ENCODE measurements at regions not wholly inside any gene's neighbourhood (a gene's known extent, or its start where the extent isn't known, plus 50 kb on each side); places are given as distances from the start of the nearest gene placed in this dataset.

DNA sequence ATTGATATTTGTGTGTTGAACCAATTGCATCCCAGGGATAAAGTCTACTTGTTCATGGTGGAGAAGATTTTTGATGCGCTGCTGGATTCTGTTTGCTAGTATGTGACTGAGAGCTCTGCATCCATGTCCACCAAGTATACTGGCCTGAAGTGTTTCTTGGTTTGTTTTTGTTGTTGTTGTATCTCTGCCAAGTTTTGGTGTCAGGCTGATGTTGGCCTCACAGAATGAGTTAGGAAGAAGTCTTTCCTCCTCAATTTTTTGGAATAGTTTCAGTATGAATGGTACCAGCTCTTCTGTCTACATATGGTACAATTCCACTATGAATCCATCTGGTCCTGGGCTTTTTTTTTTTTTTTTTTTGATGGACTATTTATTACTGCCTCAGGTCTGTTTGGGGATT, 50.9 kb upstream of the OSTN start:
- no peak overlapping the region for H3K4me3 ChIP-seq
- Mint-ChIP-seq H3K27ac (no peak overlapping the region), H3K4me3 (no peak overlapping the region), H3K27me3 (ENCODE audit: insufficient read depth, low read depth) (no peaks in the 10 kb centered on the region), H3K9me3 (peaks cover under 1% of the 10 kb centered on the region), H3K36me3 (no peaks in the 10 kb centered on the region), H3K4me1 (peaks cover 2% of the 10 kb centered on the region)
- no peaks in the 10 kb centered on the region for H3K27me3 ChIP-seq
- H2AFZ ChIP-seq (replicated peaks): no peak overlapping the region
- H3K9me3 ChIP-seq (ENCODE audit: low read depth): no peaks in the 10 kb centered on the region
- no peaks in the 10 kb centered on the region for H3K36me3 ChIP-seq
- TF ChIP-seq, protein P1, sequence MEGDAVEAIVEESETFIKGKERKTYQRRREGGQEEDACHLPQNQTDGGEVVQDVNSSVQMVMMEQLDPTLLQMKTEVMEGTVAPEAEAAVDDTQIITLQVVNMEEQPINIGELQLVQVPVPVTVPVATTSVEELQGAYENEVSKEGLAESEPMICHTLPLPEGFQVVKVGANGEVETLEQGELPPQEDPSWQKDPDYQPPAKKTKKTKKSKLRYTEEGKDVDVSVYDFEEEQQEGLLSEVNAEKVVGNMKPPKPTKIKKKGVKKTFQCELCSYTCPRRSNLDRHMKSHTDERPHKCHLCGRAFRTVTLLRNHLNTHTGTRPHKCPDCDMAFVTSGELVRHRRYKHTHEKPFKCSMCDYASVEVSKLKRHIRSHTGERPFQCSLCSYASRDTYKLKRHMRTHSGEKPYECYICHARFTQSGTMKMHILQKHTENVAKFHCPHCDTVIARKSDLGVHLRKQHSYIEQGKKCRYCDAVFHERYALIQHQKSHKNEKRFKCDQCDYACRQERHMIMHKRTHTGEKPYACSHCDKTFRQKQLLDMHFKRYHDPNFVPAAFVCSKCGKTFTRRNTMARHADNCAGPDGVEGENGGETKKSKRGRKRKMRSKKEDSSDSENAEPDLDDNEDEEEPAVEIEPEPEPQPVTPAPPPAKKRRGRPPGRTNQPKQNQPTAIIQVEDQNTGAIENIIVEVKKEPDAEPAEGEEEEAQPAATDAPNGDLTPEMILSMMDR (IDR thresholded peaks at IDR 0.05): no peak
- no peak overlapping the region for H3K4me2 ChIP-seq
- no peaks in the 10 kb centered on the region for H4K20me1 ChIP-seq (ENCODE audit: low read depth)
- H3K79me2 ChIP-seq (ENCODE audit: low read depth): no peaks in the 10 kb centered on the region
- no peak for DNase-seq (ENCODE audit: low spot score)
- H3K27ac ChIP-seq: no peak overlapping the region
- H3K4me1 ChIP-seq: peaks cover 7% of the 10 kb centered on the region
- H3K9ac ChIP-seq: no peak overlapping the region
- no peaks in the 10 kb centered on the region for H3F3A ChIP-seq (ENCODE audit: low read depth)

DNA sequence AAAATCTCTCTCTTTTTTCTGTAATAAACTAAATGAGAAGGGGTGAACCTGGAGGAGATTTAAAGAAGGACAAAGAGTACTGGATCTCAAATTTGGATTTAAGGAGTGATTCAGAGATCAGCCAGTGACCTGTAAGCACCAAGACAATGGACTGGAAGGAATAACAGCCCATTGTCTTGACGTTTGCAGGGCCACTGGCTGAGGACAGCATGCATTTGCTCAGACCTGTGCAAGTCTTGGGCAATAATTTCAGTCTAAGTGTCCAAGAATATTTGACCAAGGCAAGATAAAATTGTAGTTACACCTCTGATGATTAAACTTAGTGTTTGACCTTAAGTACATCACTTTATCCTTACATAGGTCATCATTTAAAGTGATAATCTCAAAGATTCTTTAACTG, 55.8 kb upstream of the OSTN start:
- Histone ChIP-seq H3K9me3 (ENCODE audit: low read depth) (no peaks in the 10 kb centered on the region), H3K79me2 (ENCODE audit: low read depth) (no peaks in the 10 kb centered on the region), H3K4me2 (peak overlapping the region; percentile 5), H4K20me1 (ENCODE audit: low read depth) (no peaks in the 10 kb centered on the region), H3K4me1 (peaks cover 12% of the 10 kb centered on the region), H3K9ac (no peak overlapping the region), H2AFZ (replicated peaks) (no peak overlapping the region), H3K36me3 (no peaks in the 10 kb centered on the region), H3K27me3 (no peaks in the 10 kb centered on the region), H3K4me3 (no peak overlapping the region), H3K27ac (no peak overlapping the region), H3F3A (ENCODE audit: low read depth) (no peaks in the 10 kb centered on the region)
- peak; percentile 59 for DNase-seq (ENCODE audit: low spot score)
- Mint-ChIP-seq H3K9me3 (no peaks in the 10 kb centered on the region), H3K27ac (no peak overlapping the region), H3K36me3 (no peaks in the 10 kb centered on the region), H3K4me3 (no peak overlapping the region), H3K4me1 (peaks cover 3% of the 10 kb centered on the region), H3K27me3 (ENCODE audit: insufficient read depth, low read depth) (no peaks in the 10 kb centered on the region)
- TF ChIP-seq, protein P1 (IDR thresholded peaks at IDR 0.05): no peak
- TF ChIP-seq EZH2phosphoT487 (IDR thresholded peaks at IDR 0.05) (no peak), EZH2 (IDR thresholded peaks at IDR 0.05) (no peak)

DNA sequence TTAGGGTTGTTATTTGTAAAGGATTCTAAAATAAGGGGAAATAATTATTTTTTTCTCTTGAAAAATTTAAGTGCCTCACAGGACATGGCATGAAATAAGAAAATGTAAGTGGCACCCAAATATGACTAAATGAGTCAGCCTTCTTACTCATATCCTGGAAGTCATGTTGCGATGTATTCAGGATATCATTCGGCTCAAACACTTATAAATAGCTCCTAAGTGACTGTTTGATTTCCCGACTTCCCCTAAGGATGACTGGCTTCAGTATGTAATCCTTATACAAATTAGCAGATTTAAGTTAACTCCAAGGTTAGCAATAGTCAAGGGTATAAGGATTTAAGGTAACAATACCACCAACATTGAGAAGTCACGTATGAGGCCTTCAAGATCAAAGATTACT, 57.3 kb upstream of the OSTN start:
- no peak for TF ChIP-seq EZH2 (IDR thresholded peaks at IDR 0.05)
- TF ChIP-seq EZH2phosphoT487 (IDR thresholded peaks at IDR 0.05): no peak
- Histone ChIP-seq H3K4me3 (no peak overlapping the region), H3K9me3 (ENCODE audit: low read depth) (no peaks in the 10 kb centered on the region), H3K27me3 (no peaks in the 10 kb centered on the region), H3K79me2 (ENCODE audit: low read depth) (no peaks in the 10 kb centered on the region), H4K20me1 (ENCODE audit: low read depth) (no peaks in the 10 kb centered on the region), H3F3A (ENCODE audit: low read depth) (no peaks in the 10 kb centered on the region), H3K9ac (no peak overlapping the region), H3K4me2 (no peak overlapping the region), H2AFZ (replicated peaks) (no peak overlapping the region), H3K4me1 (peaks cover 12% of the 10 kb centered on the region), H3K27ac (no peak overlapping the region), H3K36me3 (no peaks in the 10 kb centered on the region)
- Mint-ChIP-seq H3K36me3 (no peaks in the 10 kb centered on the region), H3K27me3 (ENCODE audit: insufficient read depth, low read depth) (no peaks in the 10 kb centered on the region), H3K9me3 (no peaks in the 10 kb centered on the region), H3K4me1 (peaks cover 3% of the 10 kb centered on the region), H3K27ac (no peak overlapping the region), H3K4me3 (no peak overlapping the region)
- DNase-seq (ENCODE audit: low spot score): no peak

DNA sequence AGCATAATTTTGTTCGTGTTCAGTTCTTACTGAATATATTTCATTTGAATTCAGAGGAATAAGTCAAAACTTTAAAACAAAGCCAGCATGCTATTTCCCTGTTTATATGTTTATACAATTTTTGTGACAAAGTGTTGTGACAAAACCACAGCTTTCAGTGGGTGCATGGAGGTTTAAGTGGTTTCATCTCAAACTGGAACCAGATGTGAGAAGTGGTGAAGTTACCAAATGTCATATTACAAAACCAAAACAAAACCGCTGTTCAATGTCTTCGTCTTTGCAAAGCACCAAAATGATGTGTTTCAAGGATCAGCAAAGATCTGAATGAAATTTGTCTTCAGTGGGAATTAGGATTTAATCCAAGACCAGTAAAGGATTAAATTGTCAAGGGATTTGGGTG, 59.3 kb upstream of the OSTN start:
- H3K27me3 ChIP-seq: no peaks in the 10 kb centered on the region
- Mint-ChIP-seq H3K4me3 (no peak overlapping the region), H3K36me3 (no peaks in the 10 kb centered on the region)

More for the DNA sequence above, 59.3 kb upstream of the OSTN start:
- Mint-ChIP-seq H3K27me3 (ENCODE audit: insufficient read depth, low read depth) (peaks cover 5% of the 10 kb centered on the region), H3K27ac (no peak overlapping the region), H3K4me1 (peaks cover 3% of the 10 kb centered on the region), H3K9me3 (peaks cover 7% of the 10 kb centered on the region)
- Histone ChIP-seq H3F3A (ENCODE audit: low read depth) (no peaks in the 10 kb centered on the region), H3K9me3 (ENCODE audit: low read depth) (no peaks in the 10 kb centered on the region), H3K4me3 (no peak overlapping the region), H3K79me2 (ENCODE audit: low read depth) (no peaks in the 10 kb centered on the region), H3K9ac (no peak overlapping the region), H2AFZ (replicated peaks) (no peak overlapping the region), H3K4me2 (no peak overlapping the region), H3K27ac (no peak overlapping the region), H3K36me3 (no peaks in the 10 kb centered on the region), H4K20me1 (ENCODE audit: low read depth) (no peaks in the 10 kb centered on the region), H3K4me1 (peaks cover 18% of the 10 kb centered on the region)
- no peak for TF ChIP-seq EZH2phosphoT487 (IDR thresholded peaks at IDR 0.05)
- no peak for DNase-seq (ENCODE audit: low spot score)

Measured in neural progenitor cell (in vitro differentiated cells).